ENCODE measurements at regions not wholly inside any gene's neighbourhood (a gene's known extent, or its start where the extent isn't known, plus 50 kb on each side); places are given as distances from the start of the nearest gene placed in this dataset.

DNA sequence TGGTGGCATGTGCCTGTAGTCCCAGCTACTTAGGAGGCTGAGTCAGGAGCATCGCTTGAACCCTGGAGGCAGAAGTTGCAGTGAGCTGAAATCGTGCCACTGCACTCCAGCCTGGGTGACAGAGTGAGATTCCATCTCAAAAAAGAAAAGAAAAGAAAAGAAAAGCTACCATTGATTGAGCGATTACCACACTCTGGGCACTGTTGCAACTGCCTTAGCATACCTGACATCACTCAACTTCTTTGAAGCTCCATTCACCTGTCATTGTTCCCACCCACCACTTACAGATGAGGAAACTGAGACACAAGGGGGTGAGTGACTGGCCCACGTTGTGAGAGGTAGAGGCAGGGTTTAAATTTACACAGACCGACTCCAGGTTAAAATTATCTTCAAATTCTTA is 442.1 kb upstream of the SULF2 start:
- no peak overlapping the region for H3K4me3 ChIP-seq (ENCODE audit: low read depth, low read length)
- ChIA-PET CTCF (interaction anchor here (1.9 kb wide), 1 partner anchor 441 kb away, joined by 4 read pairs; no protein-coding TSS in a partner anchor), POLR2A (no interaction called here)
- TF ChIP-seq, protein P1, sequence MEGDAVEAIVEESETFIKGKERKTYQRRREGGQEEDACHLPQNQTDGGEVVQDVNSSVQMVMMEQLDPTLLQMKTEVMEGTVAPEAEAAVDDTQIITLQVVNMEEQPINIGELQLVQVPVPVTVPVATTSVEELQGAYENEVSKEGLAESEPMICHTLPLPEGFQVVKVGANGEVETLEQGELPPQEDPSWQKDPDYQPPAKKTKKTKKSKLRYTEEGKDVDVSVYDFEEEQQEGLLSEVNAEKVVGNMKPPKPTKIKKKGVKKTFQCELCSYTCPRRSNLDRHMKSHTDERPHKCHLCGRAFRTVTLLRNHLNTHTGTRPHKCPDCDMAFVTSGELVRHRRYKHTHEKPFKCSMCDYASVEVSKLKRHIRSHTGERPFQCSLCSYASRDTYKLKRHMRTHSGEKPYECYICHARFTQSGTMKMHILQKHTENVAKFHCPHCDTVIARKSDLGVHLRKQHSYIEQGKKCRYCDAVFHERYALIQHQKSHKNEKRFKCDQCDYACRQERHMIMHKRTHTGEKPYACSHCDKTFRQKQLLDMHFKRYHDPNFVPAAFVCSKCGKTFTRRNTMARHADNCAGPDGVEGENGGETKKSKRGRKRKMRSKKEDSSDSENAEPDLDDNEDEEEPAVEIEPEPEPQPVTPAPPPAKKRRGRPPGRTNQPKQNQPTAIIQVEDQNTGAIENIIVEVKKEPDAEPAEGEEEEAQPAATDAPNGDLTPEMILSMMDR (IDR thresholded peaks at IDR 0.05; ENCODE audit: insufficient read depth, low read length, missing control alignments) = no peak
- DNase-seq (ENCODE audit: low read depth, low spot score) = no peak

DNA sequence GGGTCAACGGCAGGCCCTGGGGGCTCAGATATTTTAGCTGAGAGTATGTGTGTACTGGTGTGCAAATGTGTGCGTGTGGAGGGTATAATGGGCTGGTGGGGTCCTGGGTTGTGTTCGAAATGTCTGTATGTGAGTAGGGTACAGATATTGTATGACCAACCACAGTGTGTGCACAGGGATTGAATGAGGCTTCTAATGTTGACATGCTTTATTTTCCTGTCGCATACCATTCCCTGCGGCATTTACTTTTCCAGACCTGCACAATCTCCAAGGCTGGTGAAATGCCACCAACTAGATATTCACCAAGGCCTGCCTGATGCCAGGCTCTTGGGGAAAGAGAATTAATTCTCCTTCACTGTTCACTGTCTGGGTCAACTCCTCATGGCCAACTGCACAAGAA is 441.4 kb upstream of the SULF2 start:
- no peak for DNase-seq (ENCODE audit: low read depth, low spot score)
- TF ChIP-seq, protein P1 (IDR thresholded peaks at IDR 0.05; ENCODE audit: insufficient read depth, low read length, missing control alignments) = no peak
- ChIA-PET CTCF (interaction anchor here (1.9 kb wide), 1 partner anchor 440 kb away, joined by 4 read pairs; no protein-coding TSS in a partner anchor), POLR2A (no interaction called here)
- no peak overlapping the region for H3K4me3 ChIP-seq (ENCODE audit: low read depth, low read length)

DNA sequence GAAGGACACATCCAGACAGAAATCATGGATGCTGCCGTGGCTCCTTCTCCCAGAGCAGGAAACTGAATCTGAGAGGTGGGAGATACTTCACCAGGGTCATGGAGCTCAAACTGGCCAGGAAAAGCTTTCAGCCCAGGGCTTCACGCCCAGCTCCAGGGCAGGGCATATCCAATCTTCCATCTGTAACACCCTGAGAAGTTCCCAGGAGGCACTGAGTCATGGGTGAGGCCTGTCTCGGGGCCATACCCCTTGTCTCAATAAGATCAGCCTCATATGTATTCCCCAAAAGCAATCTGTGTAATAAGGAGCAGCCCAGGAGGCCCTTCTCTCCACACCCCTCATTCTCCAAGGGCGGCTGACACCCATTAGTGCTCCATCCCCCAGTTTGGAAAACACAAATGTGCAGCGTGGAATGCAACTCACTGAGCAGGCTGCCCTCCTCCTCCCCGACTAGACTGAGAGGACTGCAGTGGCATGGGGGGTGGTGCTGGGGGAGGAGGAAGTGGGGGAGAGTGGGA is 439.3 kb upstream of the SULF2 start:
- ChIA-PET CTCF (no interaction called here), POLR2A (no interaction called here)
- H3K4me3 ChIP-seq (ENCODE audit: low read depth, low read length) = no peak overlapping the region

DNA sequence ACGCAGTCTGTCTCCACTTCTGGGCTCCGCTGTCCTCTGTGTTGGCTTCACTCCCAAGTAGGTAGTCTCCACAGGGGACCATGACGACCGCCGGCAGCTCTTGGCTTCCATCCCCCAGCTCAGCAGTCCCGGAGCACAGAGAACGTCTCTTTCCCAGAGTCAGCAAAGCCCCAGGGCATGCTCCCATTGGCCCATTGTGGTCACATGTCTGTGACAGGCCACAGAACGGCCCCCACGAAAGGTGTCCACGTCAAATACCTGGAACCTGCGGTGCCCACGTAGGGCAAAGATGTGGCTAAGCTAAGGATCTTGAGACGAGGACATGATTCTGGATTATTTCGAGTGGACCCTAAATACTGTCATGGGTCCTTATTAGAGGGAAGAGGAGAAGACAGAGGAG is 438.4 kb upstream of the SULF2 start:
- DNase-seq (ENCODE audit: low read depth, low spot score) = no peak
- TF ChIP-seq, protein P1 (IDR thresholded peaks at IDR 0.05; ENCODE audit: insufficient read depth, low read length, missing control alignments) = no peak
- POLR2A ChIA-PET = no interaction called here

More for the DNA sequence above, 439.3 kb upstream of the SULF2 start:
- no peak for DNase-seq (ENCODE audit: low read depth, low spot score)
- TF ChIP-seq, protein P1 (IDR thresholded peaks at IDR 0.05; ENCODE audit: insufficient read depth, low read length, missing control alignments) = no peak

DNA sequence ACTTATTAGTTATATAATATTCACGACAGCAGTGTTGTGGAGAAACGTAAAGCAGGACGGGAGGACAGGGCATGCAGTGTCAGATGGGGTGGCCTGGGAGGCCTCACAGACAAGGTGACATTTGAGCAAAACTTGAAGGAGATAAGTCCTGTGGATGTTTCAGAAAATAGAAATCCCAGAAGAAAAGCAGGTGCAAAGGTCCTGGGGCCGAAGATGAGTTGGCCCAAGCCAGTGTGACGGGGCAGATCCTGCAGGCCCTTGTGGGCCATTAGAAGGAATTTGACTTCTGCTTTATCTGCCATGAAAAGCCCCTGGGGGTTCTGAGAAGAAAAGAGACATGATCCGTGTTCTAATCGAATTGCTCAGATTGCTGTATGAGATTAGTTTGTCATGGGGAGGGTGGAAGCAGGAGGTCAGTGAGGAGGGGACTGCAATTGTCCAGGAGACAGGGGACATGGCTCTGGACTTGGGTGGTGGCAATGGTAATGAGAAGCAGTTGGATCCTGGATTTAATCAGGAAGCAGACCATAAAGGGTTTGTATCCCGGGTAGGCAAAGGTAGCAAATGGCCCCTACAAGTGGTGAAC is 437.4 kb upstream of the SULF2 start:
- no peak for DNase-seq (ENCODE audit: low read depth, low spot score)
- H3K4me3 ChIP-seq (ENCODE audit: low read depth, low read length) = no peak overlapping the region
- ChIA-PET CTCF (interaction anchor here (0.6 kb wide), 1 partner anchor 34 kb away, joined by 3 read pairs; no protein-coding TSS in a partner anchor), POLR2A (no interaction called here)
- TF ChIP-seq, protein P1 (IDR thresholded peaks at IDR 0.05; ENCODE audit: insufficient read depth, low read length, missing control alignments) = no peak

More for the DNA sequence above, 438.4 kb upstream of the SULF2 start:
- CTCF ChIA-PET = interaction anchor here (0.6 kb wide), 1 partner anchor 35 kb away, joined by 3 read pairs; no protein-coding TSS in a partner anchor
- H3K4me3 ChIP-seq (ENCODE audit: low read depth, low read length) = no peak overlapping the region

DNA sequence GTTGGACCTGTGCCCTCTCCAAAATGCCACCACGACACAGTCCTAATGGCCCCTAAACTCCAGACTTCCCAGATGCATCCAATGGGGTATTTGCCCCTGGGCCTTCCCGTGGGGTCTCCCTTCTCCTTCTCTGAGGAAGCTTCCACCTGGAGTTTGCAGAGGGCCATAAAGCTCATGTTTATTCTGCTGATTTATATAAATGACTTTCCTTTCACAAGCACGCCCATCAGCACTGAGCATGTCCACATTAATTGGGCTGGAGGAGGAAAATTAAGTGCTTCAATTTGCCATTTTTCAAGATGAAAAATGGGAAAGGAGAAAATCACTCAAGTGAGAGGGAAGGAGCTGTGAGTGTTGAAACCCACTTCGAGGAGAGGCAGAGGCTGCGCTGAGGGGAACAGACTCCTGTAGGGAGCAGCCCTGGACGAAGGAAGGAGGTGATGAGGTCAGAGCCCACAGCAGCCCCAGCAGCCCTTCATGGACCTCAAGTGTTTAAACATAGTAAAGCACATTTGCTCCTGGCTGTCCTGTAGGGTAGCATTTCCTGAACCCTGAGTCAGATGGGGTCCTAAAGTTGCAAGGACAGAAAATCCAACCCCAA is 434.9 kb upstream of the SULF2 start:
- POLR2A ChIA-PET = no interaction called here

More for the DNA sequence above, 434.9 kb upstream of the SULF2 start:
- no peak overlapping the region for H3K4me3 ChIP-seq (ENCODE audit: low read depth, low read length)
- DNase-seq (ENCODE audit: low read depth, low spot score) = no peak
- TF ChIP-seq, protein P1 (IDR thresholded peaks at IDR 0.05; ENCODE audit: insufficient read depth, low read length, missing control alignments) = no peak
- CTCF ChIA-PET = no interaction called here

Measured in AG04449 (cell line).